Kidney epithelial cell (primary cell): ENCODE measurements at regions not wholly inside any gene's neighbourhood (a gene's known extent, or its start where the extent isn't known, plus 50 kb on each side); places are given as distances from the start of the nearest gene placed in this dataset.
"Not testable (repeated sequence)": the region's sequence is repeated elsewhere in the genome, so short reads cannot be mapped to it uniquely, and the experiment has no call there.

Source experiments
- DNase-seq: peaks from one replicate; pipeline ENCODE4 v3.0.0-alpha.2; 2010; ENCODE audit warnings: low read depth
- H3K27me3 ChIP-seq: 2 replicates; pipeline ENCODE4 v1.6.0; 2011; ENCODE audit warnings: low read length; ENCODE audit not compliant: control insufficient read depth, insufficient read depth
- H3K36me3 ChIP-seq: 2 replicates; pipeline ENCODE4 v1.5.1; 2011; ENCODE audit warnings: low read length; ENCODE audit not compliant: control insufficient read depth, insufficient read depth
- H3K4me3 ChIP-seq: 2 replicates; pipeline ENCODE4 v1.5.1; 2011; ENCODE audit warnings: low read depth, mild to moderate bottlenecking, control low read depth, low read length
- CTCF ChIP-seq: IDR thresholded peaks from 2 replicates; pipeline ENCODE4 v1.5.1; 2011; ENCODE audit warnings: mild to moderate bottlenecking, moderate library complexity, low read length, control low read depth, inconsistent platforms; ENCODE audit not compliant: insufficient read depth, poor library complexity, severe bottlenecking

- no peak for DNase-seq
- Histone ChIP-seq H3K36me3 (no peaks in the 10 kb centered on the region), H3K4me3 (no peak overlapping the region), H3K27me3 (no peaks in the 10 kb centered on the region)
- TF ChIP-seq CTCF: no peak
Observed at GRCh38 chr16:5222761-5223160, 125.2 kb upstream of the EEF2KMT start.

- not testable (repeated sequence) for H3K27me3 ChIP-seq, H3K36me3 ChIP-seq, DNase-seq, H3K4me3 ChIP-seq
Observed at GRCh38 chr16:5221831-5222230, 124.2 kb upstream of the EEF2KMT start.

GRCh38 chr16:5220705-5221104, 123.1 kb upstream of the EEF2KMT start:
- Histone ChIP-seq H3K36me3 (no peaks in the 10 kb centered on the region), H3K4me3 (no peak overlapping the region), H3K27me3 (no peaks in the 10 kb centered on the region)
- no peak for TF ChIP-seq CTCF
- no peak for DNase-seq

GRCh38 chr16:5216441-5217080, 119.0 kb upstream of the EEF2KMT start:
- H3K36me3 ChIP-seq: no peaks in the 10 kb centered on the region
- H3K4me3 ChIP-seq: no peak overlapping the region
- no peaks in the 10 kb centered on the region for H3K27me3 ChIP-seq
- no peak for DNase-seq
- no peak for TF ChIP-seq CTCF

- no peak for TF ChIP-seq CTCF
- Histone ChIP-seq H3K27me3 (no peaks in the 10 kb centered on the region), H3K4me3 (no peak overlapping the region), H3K36me3 (no peaks in the 10 kb centered on the region)
- no peak for DNase-seq
Observed at GRCh38 chr16:5215901-5216300, 118.3 kb upstream of the EEF2KMT start.

- TF ChIP-seq CTCF: no peak
- H3K4me3 ChIP-seq: no peak overlapping the region
- no peaks in the 10 kb centered on the region for H3K27me3 ChIP-seq
- no peak for DNase-seq
- no peaks in the 10 kb centered on the region for H3K36me3 ChIP-seq
Observed at GRCh38 chr16:5214466-5214865, 116.9 kb upstream of the EEF2KMT start.

GRCh38 chr16:5212501-5212900, 114.9 kb upstream of the EEF2KMT start:
- not testable (repeated sequence) for H3K27me3 ChIP-seq, H3K36me3 ChIP-seq, H3K4me3 ChIP-seq, DNase-seq

GRCh38 chr16:5207862-5208498, 110.4 kb upstream of the EEF2KMT start:
- H3K36me3 ChIP-seq, DNase-seq, H3K4me3 ChIP-seq, H3K27me3 ChIP-seq: not testable (repeated sequence)
